H9 (cell line): ENCODE measurements at regions not wholly inside any gene's neighbourhood (a gene's known extent, or its start where the extent isn't known, plus 50 kb on each side); places are given as distances from the start of the nearest gene placed in this dataset.

Experiments
- DNase-seq: peaks from one replicate; pipeline ENCODE4 v3.0.0-alpha.2; 2017
- H2AFZ ChIP-seq: one replicate; pipeline ENCODE4 v1.6.1; 2013; ENCODE audit warnings: mild to moderate bottlenecking, low read length, control low read depth, moderate library complexity
- H2AK5ac ChIP-seq: 2 replicates; pipeline ENCODE4 v1.6.1; 2013; ENCODE audit warnings: low read length, control low read depth, mixed read lengths; ENCODE audit not compliant: insufficient read length
- H2BK120ac ChIP-seq: one replicate; pipeline ENCODE4 v1.6.1; 2013; ENCODE audit warnings: low read depth, mild to moderate bottlenecking, low read length, control low read depth, inconsistent platforms; ENCODE audit not compliant: poor library complexity, severe bottlenecking
- H2BK12ac ChIP-seq: 2 replicates; pipeline ENCODE4 v1.6.1; 2013; ENCODE audit warnings: low read length, control low read depth, mixed read lengths, low read depth; ENCODE audit not compliant: insufficient read length
- H2BK15ac ChIP-seq: 2 replicates; pipeline ENCODE4 v1.6.1; 2013; ENCODE audit warnings: low read depth, low read length, control low read depth
- H2BK20ac ChIP-seq: one replicate; pipeline ENCODE4 v1.6.1; 2013; ENCODE audit warnings: low read depth, mild to moderate bottlenecking, low read length, control low read depth, inconsistent platforms; ENCODE audit not compliant: poor library complexity, severe bottlenecking
- H2BK5ac ChIP-seq: 2 replicates; pipeline ENCODE4 v1.6.1; 2013; ENCODE audit warnings: low read length, control low read depth, mixed read lengths; ENCODE audit not compliant: insufficient read length
- H3K14ac ChIP-seq: 2 replicates; pipeline ENCODE4 v1.6.1; 2013; ENCODE audit warnings: low read length, control low read depth; ENCODE audit not compliant: insufficient read depth
- H3K18ac ChIP-seq: 2 replicates; pipeline ENCODE4 v1.6.1; 2013; ENCODE audit warnings: low read depth, mild to moderate bottlenecking, mixed read lengths, low read length, control low read depth; ENCODE audit not compliant: insufficient read length
- H3K23ac ChIP-seq: 2 replicates; pipeline ENCODE4 v1.6.1; 2013; ENCODE audit warnings: low read length, control low read depth, mixed read lengths, low read depth; ENCODE audit not compliant: insufficient read length
- H3K23me2 ChIP-seq: 2 replicates; pipeline ENCODE4 v1.6.1; 2013; ENCODE audit warnings: low read depth, mild to moderate bottlenecking, mixed read lengths, low read length, control low read depth; ENCODE audit not compliant: insufficient read length, poor library complexity, severe bottlenecking
- H3K27ac ChIP-seq: 2 replicates; pipeline ENCODE4 v1.5.1; 2013; ENCODE audit warnings: low read length, control low read depth, mixed read lengths, low read depth; ENCODE audit not compliant: insufficient read length
- H3K27me3 ChIP-seq: 2 replicates; pipeline ENCODE4 v1.6.1; 2013; ENCODE audit warnings: low read length, control low read depth, inconsistent platforms; ENCODE audit not compliant: insufficient read depth
- H3K4ac ChIP-seq: 2 replicates; pipeline ENCODE4 v1.6.1; 2013; ENCODE audit warnings: low read depth, mild to moderate bottlenecking, control low read depth, inconsistent platforms, low read length, moderate library complexity
- H3K4me1 ChIP-seq: 2 replicates; pipeline ENCODE4 v1.6.1; 2013; ENCODE audit warnings: low read length, control low read depth, inconsistent platforms; ENCODE audit not compliant: insufficient read depth
- H3K4me2 ChIP-seq: 2 replicates; pipeline ENCODE4 v1.6.1; 2013; ENCODE audit warnings: low read length, control low read depth, mixed read lengths; ENCODE audit not compliant: insufficient read length, insufficient read depth
- H3K56ac ChIP-seq: 2 replicates; pipeline ENCODE4 v1.6.1; 2013; ENCODE audit warnings: low read depth, mild to moderate bottlenecking, mixed read lengths, low read length, control low read depth; ENCODE audit not compliant: insufficient read length
- H3K79me1 ChIP-seq: 2 replicates; pipeline ENCODE4 v1.6.1; 2013; ENCODE audit warnings: low read depth, mild to moderate bottlenecking, moderate library complexity, low read length, control low read depth, inconsistent platforms; ENCODE audit not compliant: insufficient read depth, poor library complexity, severe bottlenecking
- H3K79me2 ChIP-seq: 2 replicates; pipeline ENCODE4 v1.6.1; 2013; ENCODE audit warnings: low read length, control low read depth, inconsistent platforms; ENCODE audit not compliant: insufficient read depth
- H3K9ac ChIP-seq: 2 replicates; pipeline ENCODE4 v1.6.1; 2013; ENCODE audit warnings: low read length, control low read depth, mixed read lengths; ENCODE audit not compliant: insufficient read length; ENCODE audit errors: extremely low read depth
- H3K9me3 ChIP-seq: one replicate; pipeline ENCODE4 v1.6.1; 2013; ENCODE audit warnings: low read depth, low read length, inconsistent platforms; ENCODE audit not compliant: control insufficient read depth
- H3T11ph ChIP-seq: one replicate; pipeline ENCODE4 v1.6.1; 2013; ENCODE audit warnings: mild to moderate bottlenecking, low read length, control low read depth, inconsistent platforms
- H4K20me1 ChIP-seq: one replicate; pipeline ENCODE4 v1.6.1; 2013; ENCODE audit not compliant: control insufficient read depth, insufficient read length, insufficient read depth
- H4K5ac ChIP-seq: 2 replicates; pipeline ENCODE4 v1.6.1; 2013; ENCODE audit warnings: low read depth, mild to moderate bottlenecking, mixed read lengths, low read length, control low read depth; ENCODE audit not compliant: insufficient read length
- H4K8ac ChIP-seq: replicated peaks from 2 replicates; pipeline ENCODE4 v1.6.1; 2013; ENCODE audit warnings: low read length, control low read depth, mixed read lengths, low read depth; ENCODE audit not compliant: insufficient read length
- H4K91ac ChIP-seq: 2 replicates; pipeline ENCODE4 v1.6.1; 2013; ENCODE audit warnings: low read depth, mild to moderate bottlenecking, moderate library complexity, mixed read lengths, low read length, control low read depth; ENCODE audit not compliant: insufficient read length
- H3K27ac Mint-ChIP-seq, 3 experiments: 2 replicates in 2 of 3; 3 replicates in 1 of 3; pipeline ENCODE4 v1.8.0; 2020 to 2021; ENCODE audit warnings: mixed read lengths in 3 of 3, mild to moderate bottlenecking in 1 of 3, moderate library complexity in 1 of 3
- H3K27me3 Mint-ChIP-seq: 2 replicates; pipeline ENCODE4 v1.8.0; 2021; ENCODE audit warnings: low read depth, mild to moderate bottlenecking, moderate library complexity, mixed read lengths
- H3K36me3 Mint-ChIP-seq, 3 experiments: 2 replicates in 2 of 3; 3 replicates in 1 of 3; pipeline ENCODE4 v1.8.0; 2020 to 2021; ENCODE audit warnings: low read depth in 3 of 3, mixed read lengths in 3 of 3; ENCODE audit not compliant: insufficient read depth in 1 of 3
- H3K4me1 Mint-ChIP-seq, 2 experiments: 2 replicates each; pipeline ENCODE4 v1.8.0; 2020; ENCODE audit warnings: mixed read lengths in 2 of 2
- H3K4me3 Mint-ChIP-seq, 2 experiments: 2 replicates in 1 of 2; 3 replicates in 1 of 2; pipeline ENCODE4 v1.8.0; 2020 to 2021; ENCODE audit warnings: mild to moderate bottlenecking in 2 of 2, mixed read lengths in 2 of 2, moderate library complexity in 1 of 2
- H3K9me3 Mint-ChIP-seq, 2 experiments: 2 replicates in 1 of 2; 3 replicates in 1 of 2; pipeline ENCODE4 v1.8.0; 2020; ENCODE audit warnings: mild to moderate bottlenecking in 2 of 2, mixed read lengths in 2 of 2, moderate library complexity in 1 of 2
- CTCF ChIP-seq: fragments of 200-600 bp; sonication (generic); conservative IDR thresholded peaks from 3 replicates; pipeline ENCODE4 v1.8.0; 2021; ENCODE audit warnings: antibody characterized with exemption, mild to moderate bottlenecking
- WGBS: extraction: QIAGEN DNeasy Blood & Tissue Kit; methylation state at CpG from one replicate; pipeline ENCODE4 v1.1.7; 2013; ENCODE audit warnings: missing lambda C conversion rate, low lambda C conversion rate, mixed read lengths; ENCODE audit not compliant: insufficient read length; ENCODE audit errors: extremely low coverage; 5-methylcytosine and 5-hydroxymethylcytosine counted together

GRCh38 chr3:146912241-146913015 lies 307.3 kb upstream of the PLSCR5 start:
- Mint-ChIP-seq H3K27me3 (no peaks in the 10 kb centered on the region), H3K27ac (no peak overlapping the region), H3K4me3 (no peak overlapping the region), H3K36me3 (no peaks in the 10 kb centered on the region), H3K4me1 (no peaks in the 10 kb centered on the region), H3K9me3 (no peaks in the 10 kb centered on the region)
- Histone ChIP-seq H4K8ac (no peak overlapping the region), H4K5ac (no peak overlapping the region), H2BK12ac (no peak overlapping the region), H4K20me1 (no peaks in the 10 kb centered on the region), H3K18ac (no peak overlapping the region), H3K79me1 (no peaks in the 10 kb centered on the region), H3K23ac (no peak overlapping the region), H3K27me3 (no peaks in the 10 kb centered on the region), H2BK5ac (no peak overlapping the region), H3K4me2 (no peak overlapping the region), H2AK5ac (no peak overlapping the region), H3K23me2 (no peaks in the 10 kb centered on the region), H3K9me3 (no peaks in the 10 kb centered on the region), H3T11ph (no peak overlapping the region), H3K9ac (no peak overlapping the region), H3K79me2 (no peaks in the 10 kb centered on the region), H3K14ac (no peak overlapping the region), H2BK20ac (no peak overlapping the region), H3K56ac (no peak overlapping the region), H2BK15ac (no peak overlapping the region), H3K4me1 (no peaks in the 10 kb centered on the region), H3K27ac (no peak overlapping the region), H4K91ac (no peak overlapping the region), H2AFZ (no peak overlapping the region), H2BK120ac (no peak overlapping the region), H3K4ac (no peak overlapping the region)
- no CpG with 5 or more reads among the region's 8 CpGs for WGBS
- no peak for TF ChIP-seq CTCF
- DNase-seq: no peak
